ENCODE measurements at regions not wholly inside any gene's neighbourhood (a gene's known extent, or its start where the extent isn't known, plus 50 kb on each side); places are given as distances from the start of the nearest gene placed in this dataset.

DNA sequence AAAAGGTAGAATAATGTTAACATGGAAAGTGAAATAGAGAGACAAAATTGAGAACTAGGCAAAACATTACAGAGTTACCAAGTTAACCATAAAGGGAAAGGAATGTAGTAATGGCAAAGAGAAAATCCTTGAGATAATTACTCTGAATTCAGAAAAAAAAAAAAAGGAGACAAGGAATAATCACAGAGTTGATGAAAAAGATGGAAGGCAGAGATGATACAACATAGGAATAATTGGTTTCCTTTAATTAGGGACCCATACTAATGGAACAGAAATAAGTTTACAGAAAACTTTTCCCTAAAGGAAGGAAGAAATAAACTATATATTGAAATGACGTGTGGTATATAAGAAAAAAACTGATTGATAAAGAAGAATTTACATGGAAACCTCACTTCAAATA is 254.1 kb upstream of the FBXL7 start:
- Histone ChIP-seq H3K4me1 (ENCODE audit: control insufficient read depth, insufficient read depth, low read length) (no peaks in the 10 kb centered on the region), H3K4me3 (ENCODE audit: low read length) (no peak overlapping the region), H3K27me3 (ENCODE audit: control insufficient read depth, insufficient read depth, low read length) (no peaks in the 10 kb centered on the region), H3K36me3 (ENCODE audit: control insufficient read depth, insufficient read depth, low read length) (no peaks in the 10 kb centered on the region), H3K9me3 (ENCODE audit: control insufficient read depth, low read depth, low read length) (no peaks in the 10 kb centered on the region), H3K27ac (ENCODE audit: low read length) (no peak overlapping the region)
- DNase-seq: no peak
- 88% methylated on average over 1 of the region's 1 CpG for WGBS (ENCODE audit: insufficient coverage, low lambda C conversion rate)

DNA sequence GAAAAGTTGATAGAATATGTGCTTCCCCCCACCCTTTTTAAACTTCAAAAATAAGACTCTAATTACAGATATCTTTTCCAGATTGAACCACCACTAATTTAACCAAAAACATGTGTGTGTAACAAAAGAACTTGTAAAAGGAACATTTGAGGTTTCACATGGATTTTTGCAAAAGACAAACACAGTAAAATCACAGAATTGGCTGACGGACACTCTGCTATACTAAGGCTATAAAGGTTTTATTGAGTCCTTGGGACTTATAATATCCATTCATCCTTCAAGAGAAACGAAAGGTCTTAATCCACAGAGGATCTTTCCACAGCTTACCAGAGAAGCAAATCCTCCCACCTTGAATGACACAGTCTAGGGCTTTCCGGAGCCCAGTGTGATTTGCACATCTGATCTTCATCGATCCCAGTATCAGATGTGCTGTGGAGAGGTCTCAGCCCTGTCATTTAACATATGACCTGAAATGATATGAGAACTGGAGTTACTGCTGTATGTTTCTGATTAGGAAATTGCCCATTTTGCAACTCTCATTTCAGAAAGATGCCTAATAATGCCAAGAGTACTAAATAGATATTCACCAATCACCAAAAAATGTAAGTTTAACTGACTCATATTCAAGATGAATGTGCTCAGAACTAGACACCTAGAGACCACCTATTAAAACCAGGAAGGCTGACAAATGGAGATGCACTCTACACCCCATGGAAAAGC is 256.5 kb upstream of the FBXL7 start:
- no peaks in the 10 kb centered on the region for H3K9me3 ChIP-seq (ENCODE audit: control insufficient read depth, low read depth, low read length)
- WGBS (ENCODE audit: insufficient coverage, low lambda C conversion rate): no CpG with 5 or more reads among the region's 4 CpGs
- no peaks in the 10 kb centered on the region for H3K36me3 ChIP-seq (ENCODE audit: control insufficient read depth, insufficient read depth, low read length)
- DNase-seq: no peak
- no peaks in the 10 kb centered on the region for H3K27me3 ChIP-seq (ENCODE audit: control insufficient read depth, insufficient read depth, low read length)
- no peak overlapping the region for H3K4me3 ChIP-seq (ENCODE audit: low read length)
- no peaks in the 10 kb centered on the region for H3K4me1 ChIP-seq (ENCODE audit: control insufficient read depth, insufficient read depth, low read length)
- no peak overlapping the region for H3K27ac ChIP-seq (ENCODE audit: low read length)

DNA sequence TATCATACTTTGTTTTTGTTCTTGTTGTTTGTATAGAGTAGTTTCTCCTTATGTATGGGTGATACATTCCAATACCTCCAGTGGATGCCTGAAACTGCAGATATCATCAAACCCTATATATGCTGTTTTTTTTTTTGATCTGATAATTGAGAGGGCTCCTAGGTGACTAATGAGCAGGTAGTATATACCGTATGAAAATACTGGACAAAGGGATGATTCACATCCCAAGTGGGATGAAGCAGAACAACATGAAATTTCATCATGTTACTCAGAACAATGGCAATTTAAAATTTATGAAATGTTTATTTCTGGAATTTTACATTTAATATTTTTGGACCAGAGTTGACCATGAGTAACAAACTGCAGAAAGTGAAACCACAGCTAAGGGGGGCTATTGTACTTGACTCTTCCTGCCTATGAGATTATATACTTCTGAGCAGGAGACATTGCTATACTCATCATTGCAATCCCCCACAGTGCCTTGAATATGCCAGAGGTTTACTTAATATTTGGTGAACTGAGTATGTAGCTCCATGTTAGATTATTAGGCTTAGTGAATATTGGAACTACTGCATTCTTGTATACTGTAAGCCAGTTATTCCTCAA is 258.7 kb upstream of the FBXL7 start:
- no peak overlapping the region for H3K4me3 ChIP-seq (ENCODE audit: low read length)
- H3K27ac ChIP-seq (ENCODE audit: low read length): no peak overlapping the region
- H3K9me3 ChIP-seq (ENCODE audit: control insufficient read depth, low read depth, low read length): no peaks in the 10 kb centered on the region
- no peaks in the 10 kb centered on the region for H3K4me1 ChIP-seq (ENCODE audit: control insufficient read depth, insufficient read depth, low read length)
- H3K36me3 ChIP-seq (ENCODE audit: control insufficient read depth, insufficient read depth, low read length): no peaks in the 10 kb centered on the region
- DNase-seq: no peak
- no peaks in the 10 kb centered on the region for H3K27me3 ChIP-seq (ENCODE audit: control insufficient read depth, insufficient read depth, low read length)
- 83% methylated on average over 1 of the region's 1 CpG for WGBS (ENCODE audit: insufficient coverage, low lambda C conversion rate)

DNA sequence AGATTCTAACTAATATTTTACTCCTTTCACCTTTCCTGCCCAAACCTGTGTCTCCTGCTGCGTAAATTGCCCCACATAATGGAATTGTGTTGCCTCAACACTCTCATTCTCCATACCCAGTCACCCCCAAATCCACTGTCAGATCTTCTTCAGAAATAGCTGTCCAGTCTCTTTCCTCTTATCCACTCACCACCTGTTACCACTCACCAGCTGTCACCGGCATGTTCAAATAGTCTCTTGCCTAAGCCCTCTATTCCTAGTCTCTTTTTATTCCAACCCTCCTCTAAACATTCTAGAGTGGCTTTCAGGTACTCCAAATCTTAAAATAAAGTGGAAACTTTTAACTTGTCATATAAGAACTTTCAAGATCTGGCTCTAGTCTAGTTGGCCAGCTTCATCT is 262.0 kb upstream of the FBXL7 start:
- DNase-seq: no peak
- WGBS (ENCODE audit: insufficient coverage, low lambda C conversion rate): 92% methylated on average over 2 of the region's 2 CpGs
- Histone ChIP-seq H3K4me1 (ENCODE audit: control insufficient read depth, insufficient read depth, low read length) (no peaks in the 10 kb centered on the region), H3K4me3 (ENCODE audit: low read length) (no peak overlapping the region), H3K27ac (ENCODE audit: low read length) (no peak overlapping the region), H3K9me3 (ENCODE audit: control insufficient read depth, low read depth, low read length) (no peaks in the 10 kb centered on the region), H3K27me3 (ENCODE audit: control insufficient read depth, insufficient read depth, low read length) (no peaks in the 10 kb centered on the region), H3K36me3 (ENCODE audit: control insufficient read depth, insufficient read depth, low read length) (no peaks in the 10 kb centered on the region)

DNA sequence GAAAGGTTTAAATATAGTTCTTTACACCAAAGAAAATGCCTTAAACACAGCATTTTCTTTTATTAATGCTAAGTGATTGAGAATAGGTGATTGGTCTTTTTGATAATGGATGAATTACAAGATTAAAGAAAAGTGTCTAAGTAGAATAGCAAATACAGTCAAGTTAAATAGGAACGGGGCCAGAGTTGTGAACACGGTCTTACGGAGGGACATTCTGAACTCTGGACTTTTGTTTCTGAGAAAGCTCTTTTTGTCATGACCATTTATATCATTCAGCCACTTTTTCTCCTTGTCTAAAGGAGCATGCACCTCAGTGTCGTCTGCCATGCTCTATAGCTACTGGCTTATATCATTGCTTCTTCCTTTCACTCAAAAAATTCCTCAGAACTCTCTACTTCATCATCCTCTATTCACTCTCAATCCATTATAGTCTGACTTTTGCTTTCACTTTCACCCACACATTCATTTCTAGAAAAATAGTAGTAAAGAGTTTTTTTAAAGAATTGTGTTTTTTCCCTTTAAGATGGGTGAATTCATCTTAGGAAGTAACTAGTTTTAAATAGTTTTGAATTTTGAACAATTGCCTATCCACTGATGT is 263.0 kb upstream of the FBXL7 start:
- H3K9me3 ChIP-seq (ENCODE audit: control insufficient read depth, low read depth, low read length): no peaks in the 10 kb centered on the region
- no peak overlapping the region for H3K27ac ChIP-seq (ENCODE audit: low read length)
- 87% methylated on average over 3 of the region's 4 CpGs for WGBS (ENCODE audit: insufficient coverage, low lambda C conversion rate)
- no peak for DNase-seq
- no peaks in the 10 kb centered on the region for H3K27me3 ChIP-seq (ENCODE audit: control insufficient read depth, insufficient read depth, low read length)
- no peak overlapping the region for H3K4me3 ChIP-seq (ENCODE audit: low read length)
- no peaks in the 10 kb centered on the region for H3K4me1 ChIP-seq (ENCODE audit: control insufficient read depth, insufficient read depth, low read length)
- H3K36me3 ChIP-seq (ENCODE audit: control insufficient read depth, insufficient read depth, low read length): no peaks in the 10 kb centered on the region

DNA sequence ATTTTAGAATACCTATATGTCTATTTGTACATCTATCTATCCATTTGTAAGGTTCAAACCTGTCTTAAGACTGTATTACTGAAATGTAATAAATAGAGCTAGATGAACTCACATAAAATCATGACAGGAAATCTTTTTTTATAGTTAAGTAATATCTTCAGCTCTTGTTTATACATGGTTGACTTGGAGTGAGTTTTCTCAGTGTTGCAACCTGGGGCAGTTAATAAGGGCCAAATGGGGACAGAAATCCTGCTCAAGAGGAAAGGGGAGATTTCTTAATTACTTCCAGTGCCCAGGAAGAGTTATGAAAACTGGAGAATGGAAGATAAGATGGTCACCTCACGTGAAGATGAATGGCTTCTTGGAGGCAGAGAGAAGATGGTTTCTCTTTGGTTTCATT is 265.1 kb upstream of the FBXL7 start:
- Histone ChIP-seq H3K9me3 (ENCODE audit: control insufficient read depth, low read depth, low read length) (no peaks in the 10 kb centered on the region), H3K27ac (ENCODE audit: low read length) (no peak overlapping the region), H3K27me3 (ENCODE audit: control insufficient read depth, insufficient read depth, low read length) (no peaks in the 10 kb centered on the region), H3K4me1 (ENCODE audit: control insufficient read depth, insufficient read depth, low read length) (no peaks in the 10 kb centered on the region), H3K36me3 (ENCODE audit: control insufficient read depth, insufficient read depth, low read length) (no peaks in the 10 kb centered on the region), H3K4me3 (ENCODE audit: low read length) (no peak overlapping the region)
- no peak for DNase-seq
- 80% methylated on average over 1 of the region's 1 CpG for WGBS (ENCODE audit: insufficient coverage, low lambda C conversion rate)

DNA sequence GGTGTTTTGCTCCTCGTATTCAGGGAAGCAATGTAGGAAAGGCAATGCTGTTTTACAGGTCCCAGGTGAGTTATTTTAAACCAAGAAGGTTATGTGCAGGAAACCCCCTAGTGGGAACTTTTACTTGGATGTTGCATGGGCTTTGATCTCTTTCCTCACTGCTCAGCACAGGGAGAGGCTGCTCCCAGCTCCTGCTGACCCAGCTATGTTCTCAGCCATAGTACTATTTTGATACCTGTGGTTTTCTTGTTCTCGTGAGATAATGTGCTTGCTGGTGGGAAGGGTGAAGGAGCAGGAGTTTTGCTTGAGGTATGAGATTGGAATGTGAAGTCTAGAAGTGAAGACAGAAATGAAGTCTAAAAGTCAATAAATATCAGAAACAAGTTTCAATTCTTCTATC is 265.6 kb upstream of the FBXL7 start:
- Histone ChIP-seq H3K4me1 (ENCODE audit: control insufficient read depth, insufficient read depth, low read length) (no peaks in the 10 kb centered on the region), H3K9me3 (ENCODE audit: control insufficient read depth, low read depth, low read length) (no peaks in the 10 kb centered on the region), H3K36me3 (ENCODE audit: control insufficient read depth, insufficient read depth, low read length) (no peaks in the 10 kb centered on the region), H3K27me3 (ENCODE audit: control insufficient read depth, insufficient read depth, low read length) (no peaks in the 10 kb centered on the region), H3K4me3 (ENCODE audit: low read length) (no peak overlapping the region), H3K27ac (ENCODE audit: low read length) (no peak overlapping the region)
- DNase-seq: no peak
- no CpG with 5 or more reads among the region's 2 CpGs for WGBS (ENCODE audit: insufficient coverage, low lambda C conversion rate)

DNA sequence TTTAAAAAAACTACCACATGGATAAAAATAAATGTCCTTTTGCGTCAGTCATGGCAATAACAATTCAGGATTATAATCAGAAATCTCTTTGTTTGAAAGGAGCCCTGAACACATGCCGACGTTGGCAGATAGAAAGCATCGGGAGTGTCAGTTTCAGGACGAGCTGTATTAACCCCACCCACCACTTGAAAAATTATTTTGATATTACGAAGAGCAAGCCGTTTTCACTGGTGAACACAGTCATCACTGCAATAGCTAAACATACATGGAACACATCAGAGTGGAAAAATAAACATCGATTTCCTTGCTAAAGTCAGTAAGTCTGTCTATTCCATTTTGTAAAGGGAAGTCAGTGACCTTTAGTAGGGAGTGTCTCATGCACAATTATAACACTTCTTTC is 266.4 kb upstream of the FBXL7 start:
- Histone ChIP-seq H3K36me3 (ENCODE audit: control insufficient read depth, insufficient read depth, low read length) (no peaks in the 10 kb centered on the region), H3K27me3 (ENCODE audit: control insufficient read depth, insufficient read depth, low read length) (no peaks in the 10 kb centered on the region), H3K9me3 (ENCODE audit: control insufficient read depth, low read depth, low read length) (no peaks in the 10 kb centered on the region), H3K4me1 (ENCODE audit: control insufficient read depth, insufficient read depth, low read length) (no peaks in the 10 kb centered on the region), H3K4me3 (ENCODE audit: low read length) (no peak overlapping the region), H3K27ac (ENCODE audit: low read length) (no peak overlapping the region)
- 40% methylated on average over 1 of the region's 8 CpGs for WGBS (ENCODE audit: insufficient coverage, low lambda C conversion rate)
- DNase-seq: no peak

DNA sequence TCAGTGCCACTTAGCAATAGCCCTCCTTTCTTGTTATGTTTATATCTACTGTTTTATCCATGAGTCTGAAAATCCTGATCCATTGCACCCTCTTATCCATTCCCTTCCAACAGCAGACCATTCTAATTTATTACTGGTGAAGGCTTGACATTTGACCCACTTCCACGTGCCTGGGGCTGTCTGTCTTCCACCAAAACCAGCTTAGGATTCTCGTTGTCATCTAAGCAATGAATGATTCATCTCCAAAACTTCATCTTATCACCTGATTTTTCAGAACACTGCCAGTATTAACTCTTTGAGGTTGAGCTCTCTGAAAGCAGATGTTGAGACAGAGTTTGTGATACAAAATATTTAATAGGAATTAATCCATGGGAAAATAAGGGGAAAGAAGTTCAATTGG is 277.8 kb upstream of the FBXL7 start:
- WGBS (ENCODE audit: insufficient coverage, low lambda C conversion rate): 0% methylated on average over 1 of the region's 2 CpGs
- Histone ChIP-seq H3K4me3 (ENCODE audit: low read length) (no peak overlapping the region), H3K27ac (ENCODE audit: low read length) (no peak overlapping the region), H3K36me3 (ENCODE audit: control insufficient read depth, insufficient read depth, low read length) (no peaks in the 10 kb centered on the region), H3K27me3 (ENCODE audit: control insufficient read depth, insufficient read depth, low read length) (no peaks in the 10 kb centered on the region), H3K9me3 (ENCODE audit: control insufficient read depth, low read depth, low read length) (no peaks in the 10 kb centered on the region), H3K4me1 (ENCODE audit: control insufficient read depth, insufficient read depth, low read length) (no peaks in the 10 kb centered on the region)
- DNase-seq: no peak

DNA sequence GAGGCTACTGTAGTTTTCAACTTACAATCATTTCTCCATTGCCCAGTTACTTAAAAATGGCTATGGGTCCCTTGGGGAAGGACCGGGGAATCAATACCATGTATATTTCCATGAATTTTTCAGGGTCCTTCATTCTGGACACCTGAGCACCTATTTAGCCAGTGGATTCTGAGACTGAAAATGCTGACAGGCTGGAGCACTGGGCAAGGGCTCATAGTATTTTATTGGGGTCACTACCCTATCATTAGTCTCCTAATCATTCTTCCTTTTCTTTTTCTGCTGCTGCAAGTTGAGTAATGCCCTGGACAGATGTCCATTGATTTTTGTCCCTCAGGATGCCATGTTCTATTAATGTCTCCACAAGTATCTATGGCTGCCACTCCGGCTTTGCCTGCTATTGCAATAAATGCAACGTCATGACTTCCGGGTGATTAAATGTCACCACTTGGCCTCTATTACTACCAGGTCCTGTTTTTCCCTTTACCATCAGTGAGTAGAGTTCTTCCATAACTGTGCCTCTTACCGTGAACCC is 279.3 kb upstream of the FBXL7 start:
- DNase-seq: no peak
- no peaks in the 10 kb centered on the region for H3K27me3 ChIP-seq (ENCODE audit: control insufficient read depth, insufficient read depth, low read length)
- no peaks in the 10 kb centered on the region for H3K4me1 ChIP-seq (ENCODE audit: control insufficient read depth, insufficient read depth, low read length)
- H3K9me3 ChIP-seq (ENCODE audit: control insufficient read depth, low read depth, low read length): no peaks in the 10 kb centered on the region
- no peaks in the 10 kb centered on the region for H3K36me3 ChIP-seq (ENCODE audit: control insufficient read depth, insufficient read depth, low read length)
- H3K4me3 ChIP-seq (ENCODE audit: low read length): no peak overlapping the region
- no CpG with 5 or more reads among the region's 5 CpGs for WGBS (ENCODE audit: insufficient coverage, low lambda C conversion rate)
- no peak overlapping the region for H3K27ac ChIP-seq (ENCODE audit: low read length)
